ENCODE measurements at regions not wholly inside any gene's neighbourhood (a gene's known extent, or its start where the extent isn't known, plus 50 kb on each side); places are given as distances from the start of the nearest gene placed in this dataset.

DNA sequence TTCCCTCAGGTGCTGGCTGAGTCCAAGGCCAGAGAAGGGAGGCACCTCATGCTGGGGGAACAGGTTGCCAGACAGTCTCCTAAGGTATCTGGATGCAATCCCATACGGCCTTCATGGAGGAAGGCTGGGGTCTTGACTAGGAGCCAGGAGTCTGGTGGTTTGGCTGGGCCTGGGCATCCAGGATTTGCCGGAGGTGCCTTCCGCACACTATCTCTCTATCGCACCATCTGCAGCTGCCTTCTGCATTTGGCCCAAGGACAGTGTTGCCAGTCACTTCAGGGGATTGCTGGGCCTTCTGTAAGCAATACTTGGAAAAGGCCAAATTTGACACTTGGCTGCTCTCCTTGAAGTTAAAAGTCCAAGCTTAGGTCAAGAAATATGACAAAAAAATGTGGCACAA lies 327.2 kb downstream of the EN1 start:
- TF ChIP-seq CTCF (IDR thresholded peaks at IDR 0.05; ENCODE audit: low read depth, low read length, missing control alignments) = no peak
- DNase-seq (ENCODE audit: extremely low read depth, low read depth) = no peak
- no peak overlapping the region for H3K4me3 ChIP-seq (replicated peaks; ENCODE audit: low read depth, low read length)

- no peak for TF ChIP-seq CTCF (IDR thresholded peaks at IDR 0.05; ENCODE audit: low read depth, low read length, missing control alignments)
- no peak overlapping the region for H3K4me3 ChIP-seq (replicated peaks; ENCODE audit: low read depth, low read length)
- no peak for DNase-seq (ENCODE audit: extremely low read depth, low read depth)
Measured at GRCh38 chr2:118519511-118519910, 327.9 kb downstream of the EN1 start.

- no peak for TF ChIP-seq CTCF (IDR thresholded peaks at IDR 0.05; ENCODE audit: low read depth, low read length, missing control alignments)
- no peak for DNase-seq (ENCODE audit: extremely low read depth, low read depth)
- no peak overlapping the region for H3K4me3 ChIP-seq (replicated peaks; ENCODE audit: low read depth, low read length)
Measured at GRCh38 chr2:118510807-118511206, 336.6 kb downstream of the EN1 start.

DNA sequence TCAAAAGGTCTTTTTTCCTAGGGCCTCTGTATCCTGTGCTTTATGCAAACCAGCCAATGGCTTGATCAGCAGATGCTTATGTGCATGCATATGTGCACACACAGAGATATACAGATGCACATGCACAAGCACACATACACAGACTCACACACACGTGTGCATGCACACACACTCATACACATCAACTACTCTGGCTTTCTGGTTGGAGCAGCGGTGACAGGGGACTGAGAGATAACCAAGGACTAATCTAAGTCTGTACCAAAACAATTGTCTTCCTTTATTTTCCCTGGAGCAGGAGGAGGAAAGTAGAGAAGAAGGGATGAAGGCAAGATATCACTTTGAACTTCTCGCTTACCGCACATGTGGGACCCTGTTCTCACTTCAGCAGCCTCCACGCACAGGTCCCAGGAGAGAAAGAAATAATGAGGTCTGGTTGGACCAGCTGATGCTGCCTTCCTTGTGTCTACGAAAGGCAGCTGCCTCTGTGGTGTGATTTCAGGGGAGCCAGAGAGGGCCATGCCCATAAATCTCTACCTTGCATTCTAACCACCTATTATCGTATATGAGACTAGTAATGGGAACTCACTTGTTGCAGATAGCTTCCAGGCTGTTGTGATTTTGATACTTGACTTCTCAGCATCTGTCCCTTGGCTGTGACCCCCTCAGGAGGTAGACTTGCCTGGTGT lies 338.0 kb downstream of the EN1 start:
- TF ChIP-seq CTCF (IDR thresholded peaks at IDR 0.05; ENCODE audit: low read depth, low read length, missing control alignments) = no peak
- H3K4me3 ChIP-seq (replicated peaks; ENCODE audit: low read depth, low read length) = no peak overlapping the region
- DNase-seq (ENCODE audit: extremely low read depth, low read depth) = no peak

GRCh38 chr2:118508282-118508681 lies 339.2 kb downstream of the EN1 start:
- no peak for DNase-seq (ENCODE audit: extremely low read depth, low read depth)
- TF ChIP-seq CTCF (IDR thresholded peaks at IDR 0.05; ENCODE audit: low read depth, low read length, missing control alignments) = no peak
- H3K4me3 ChIP-seq (replicated peaks; ENCODE audit: low read depth, low read length) = no peak overlapping the region

- TF ChIP-seq CTCF (IDR thresholded peaks at IDR 0.05; ENCODE audit: low read depth, low read length, missing control alignments) = no peak
- DNase-seq (ENCODE audit: extremely low read depth, low read depth) = no peak
- H3K4me3 ChIP-seq (replicated peaks; ENCODE audit: low read depth, low read length) = no peak overlapping the region
Measured at GRCh38 chr2:118505436-118505835, 342.0 kb downstream of the EN1 start.

- no peak for TF ChIP-seq CTCF (IDR thresholded peaks at IDR 0.05; ENCODE audit: low read depth, low read length, missing control alignments)
- DNase-seq (ENCODE audit: extremely low read depth, low read depth) = no peak
- H3K4me3 ChIP-seq (replicated peaks; ENCODE audit: low read depth, low read length) = no peak overlapping the region
Measured at GRCh38 chr2:118502106-118502505, 345.3 kb downstream of the EN1 start.
